Brain pericyte (primary cell): ENCODE measurements at regions not wholly inside any gene's neighbourhood (a gene's known extent, or its start where the extent isn't known, plus 50 kb on each side); places are given as distances from the start of the nearest gene placed in this dataset.

ENCODE experiments used
- DNase-seq: peaks from one replicate; pipeline ENCODE4 v3.0.0-alpha.2; 2012; ENCODE audit warnings: low read depth, low spot score

GRCh38 chr2:236744716-236745115, 175.1 kb downstream of the ACKR3 start:
- DNase-seq: no peak

- DNase-seq: no peak
These were observed 176.0 kb downstream of the ACKR3 start for GRCh38 chr2:236745420-236746210.

- no peak for DNase-seq
These were observed 177.2 kb downstream of the ACKR3 start for GRCh38 chr2:236746833-236747232.

DNA sequence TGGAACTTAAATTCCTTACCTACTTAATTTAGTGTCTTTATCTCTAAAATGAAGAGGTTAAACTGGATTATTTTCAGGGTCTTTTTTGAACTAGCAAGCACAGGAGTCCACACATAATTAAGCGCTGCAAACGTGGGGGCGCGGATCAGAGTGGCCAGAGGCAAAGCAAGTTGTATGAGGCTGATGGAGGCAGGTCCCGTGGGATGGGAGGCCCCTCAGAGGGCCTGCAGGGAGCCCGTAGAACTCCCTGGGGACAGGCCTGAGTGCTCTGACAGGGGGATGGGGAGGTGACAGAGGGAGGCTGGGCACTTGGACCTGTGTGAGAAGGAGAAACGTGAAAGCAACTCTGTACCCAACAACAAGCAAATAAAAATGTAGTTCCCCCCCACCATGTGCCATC, 177.8 kb downstream of the ACKR3 start:
- DNase-seq: no peak

DNA sequence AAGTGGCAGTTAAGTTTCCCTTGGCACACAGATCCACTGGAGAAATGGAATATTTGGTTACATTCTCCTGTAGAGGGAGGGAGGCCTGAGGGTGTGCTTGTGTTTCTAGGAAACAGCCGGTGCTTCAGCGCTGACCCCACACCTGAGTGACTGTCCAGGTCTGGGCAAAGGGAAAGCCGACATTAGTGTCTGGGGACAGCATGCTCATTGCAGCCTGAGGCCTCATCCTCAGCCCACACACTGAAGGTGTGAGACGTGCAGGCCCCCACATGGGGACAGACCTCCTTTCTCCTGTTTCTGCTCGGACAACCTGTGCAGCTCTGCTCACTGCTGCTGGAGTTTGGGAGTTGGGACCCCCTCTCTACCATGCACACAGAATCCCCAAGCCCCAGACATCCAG, 178.3 kb downstream of the ACKR3 start:
- DNase-seq: no peak

- no peak for DNase-seq
These were observed 178.8 kb downstream of the ACKR3 start for GRCh38 chr2:236748385-236748784.

DNA sequence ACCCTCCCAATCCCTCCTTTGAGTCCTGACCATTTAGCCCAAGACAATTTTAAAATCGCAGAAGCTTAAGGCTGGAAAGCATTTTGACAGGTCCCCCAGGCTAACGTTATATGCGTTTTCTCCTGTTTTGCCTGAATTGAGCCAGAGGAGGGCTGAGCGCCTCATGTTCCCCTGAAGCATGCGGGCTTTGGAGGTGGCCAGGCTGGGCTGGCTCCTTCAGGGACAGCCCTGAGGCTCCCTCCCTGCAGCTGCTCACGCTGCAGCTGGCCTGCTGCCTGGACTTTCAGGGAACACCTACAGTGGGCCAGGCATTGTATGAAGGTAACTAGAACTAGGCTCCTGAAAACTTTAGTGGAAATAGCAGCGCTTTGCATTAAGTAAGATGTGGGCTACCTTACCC, 179.2 kb downstream of the ACKR3 start:
- no peak for DNase-seq

GRCh38 chr2:236749346-236749745, 179.7 kb downstream of the ACKR3 start:
- DNase-seq: no peak

DNA sequence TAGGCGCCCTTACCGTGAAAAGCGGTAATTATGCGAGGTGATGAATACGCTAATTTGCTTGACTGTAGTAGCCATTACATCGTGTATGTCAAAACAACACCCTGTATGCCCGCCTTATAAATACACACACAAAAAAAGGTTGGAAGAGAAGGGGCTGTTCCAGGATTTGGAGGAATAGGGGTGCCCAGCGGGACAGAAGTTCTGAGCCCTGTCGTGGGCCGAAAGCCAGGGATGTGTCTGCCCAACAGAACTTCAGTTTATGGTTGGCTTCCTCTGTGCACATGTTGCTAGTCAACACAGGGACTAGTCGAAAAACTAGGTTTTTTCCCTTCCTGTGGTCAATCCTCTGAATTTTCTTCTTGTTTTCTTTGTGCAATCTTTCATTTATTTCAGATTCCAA, 182.5 kb downstream of the ACKR3 start:
- no peak for DNase-seq

DNA sequence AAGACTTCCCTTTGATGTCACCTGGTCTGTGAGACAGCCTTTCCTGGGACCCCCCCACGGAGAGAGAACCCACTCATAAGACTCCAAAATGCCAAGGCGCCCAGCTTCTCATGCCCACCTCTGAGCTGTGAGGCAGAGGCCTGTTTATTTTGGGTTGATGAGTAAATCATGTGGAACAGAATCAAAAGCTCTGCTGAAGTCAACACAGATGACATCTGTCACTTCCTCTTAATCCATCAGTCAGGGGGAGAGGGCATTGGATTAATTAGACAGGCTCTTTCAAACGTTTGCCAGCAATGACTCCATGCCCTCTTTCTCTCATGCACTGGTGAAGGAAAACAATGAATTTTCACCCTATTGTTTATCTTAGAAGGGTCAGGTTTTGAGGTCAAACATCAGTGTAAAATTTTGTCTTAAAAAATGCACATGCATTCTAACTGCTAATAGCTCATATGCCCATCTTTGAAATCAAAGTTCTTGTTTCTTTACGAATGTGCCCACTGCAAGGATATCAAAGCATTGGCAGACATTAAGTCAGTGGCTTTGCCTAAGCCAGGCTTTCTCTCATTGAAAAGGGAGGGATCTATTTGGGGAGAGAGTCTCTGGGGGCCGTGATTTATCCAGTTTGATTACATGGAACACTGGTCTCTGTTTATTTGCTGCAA, 184.1 kb downstream of the ACKR3 start:
- no peak for DNase-seq

- no peak for DNase-seq
These were observed 184.8 kb downstream of the ACKR3 start for GRCh38 chr2:236754271-236754944.

GRCh38 chr2:236755278-236755840, 185.7 kb downstream of the ACKR3 start:
- DNase-seq: no peak

- no peak for DNase-seq
These were observed 188.8 kb downstream of the ACKR3 start for GRCh38 chr2:236758406-236758805.

DNA sequence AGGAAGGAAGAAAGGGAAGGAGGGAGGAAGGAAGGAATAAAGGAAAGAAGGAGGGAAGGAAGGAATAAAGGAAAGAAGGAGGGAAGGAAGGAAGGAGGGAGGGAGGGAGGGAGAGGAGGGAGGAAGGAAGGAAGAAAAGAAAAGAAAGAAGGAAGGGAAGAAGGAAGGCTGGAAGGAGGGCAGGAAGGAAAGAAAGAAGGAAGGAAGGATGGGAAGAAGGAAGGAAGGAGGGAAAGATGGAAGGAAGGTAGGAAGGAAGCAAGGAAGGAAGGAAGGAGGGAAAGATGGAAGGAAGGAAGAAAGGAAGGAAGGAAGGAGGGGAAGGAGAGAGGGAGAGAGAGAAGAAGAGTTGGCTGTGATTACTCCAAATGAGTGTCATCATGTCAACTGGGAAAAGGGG, 190.6 kb downstream of the ACKR3 start:
- no peak for DNase-seq

GRCh38 chr2:236761358-236761757, 191.7 kb downstream of the ACKR3 start:
- no peak for DNase-seq

DNA sequence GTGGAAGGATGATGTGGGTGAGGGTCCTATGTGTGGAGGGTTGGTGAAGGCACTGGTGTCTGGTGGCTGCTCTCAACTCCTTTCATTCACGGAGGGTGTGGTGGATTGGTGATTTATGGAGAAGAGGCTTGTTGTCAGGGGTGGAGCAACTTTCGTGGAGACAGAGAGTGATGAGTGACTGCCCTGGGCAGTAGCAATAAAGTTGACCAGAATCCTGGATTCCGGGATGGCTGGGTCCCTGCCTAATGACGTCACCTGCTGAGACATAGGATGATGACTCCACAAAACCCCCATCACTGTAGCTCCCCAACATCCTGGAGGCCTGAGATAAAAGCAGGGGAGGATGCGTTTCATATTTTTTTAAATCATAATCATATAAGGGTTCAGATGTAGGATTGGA, 193.0 kb downstream of the ACKR3 start:
- DNase-seq: no peak

DNA sequence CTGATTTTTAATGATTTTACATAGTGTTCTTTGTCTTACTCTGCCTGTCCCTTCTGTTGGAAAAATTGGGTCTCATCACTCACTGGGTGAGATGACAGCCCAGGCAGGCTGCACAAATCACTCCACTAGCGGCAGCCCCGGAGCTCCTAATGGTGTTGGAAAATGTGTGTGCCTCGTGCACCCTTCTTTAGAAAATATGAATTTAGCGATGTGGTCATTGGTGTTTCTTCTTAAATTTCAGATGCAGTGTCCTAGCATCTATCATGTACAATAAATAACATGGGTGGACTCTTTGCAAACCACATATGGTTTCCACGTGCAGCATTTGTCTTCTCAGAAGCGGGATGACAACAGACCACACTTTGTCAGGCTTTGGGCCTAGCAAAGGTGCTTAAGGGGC, 194.2 kb downstream of the ACKR3 start:
- DNase-seq: no peak

GRCh38 chr2:236764716-236765115, 195.1 kb downstream of the ACKR3 start:
- DNase-seq: no peak

DNA sequence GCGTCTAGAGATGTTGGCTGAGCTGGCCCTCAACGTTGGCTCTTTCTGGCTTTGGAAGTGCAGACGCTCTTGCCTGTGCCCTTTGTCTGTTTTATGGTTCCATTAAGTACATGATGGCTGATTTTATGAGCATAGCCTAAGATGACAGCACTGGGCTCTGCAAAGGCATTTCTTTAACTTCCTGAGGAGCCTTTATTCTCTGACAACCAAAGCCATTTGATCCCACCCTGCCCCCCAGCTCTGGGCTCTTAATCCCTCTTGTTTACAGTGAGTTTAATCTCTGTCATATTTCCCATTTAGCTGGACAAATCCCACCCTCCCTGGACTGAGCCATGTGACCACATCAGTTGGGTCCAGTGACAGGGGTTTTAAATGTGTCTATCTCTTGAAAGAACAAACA, 195.9 kb downstream of the ACKR3 start:
- no peak for DNase-seq

DNA sequence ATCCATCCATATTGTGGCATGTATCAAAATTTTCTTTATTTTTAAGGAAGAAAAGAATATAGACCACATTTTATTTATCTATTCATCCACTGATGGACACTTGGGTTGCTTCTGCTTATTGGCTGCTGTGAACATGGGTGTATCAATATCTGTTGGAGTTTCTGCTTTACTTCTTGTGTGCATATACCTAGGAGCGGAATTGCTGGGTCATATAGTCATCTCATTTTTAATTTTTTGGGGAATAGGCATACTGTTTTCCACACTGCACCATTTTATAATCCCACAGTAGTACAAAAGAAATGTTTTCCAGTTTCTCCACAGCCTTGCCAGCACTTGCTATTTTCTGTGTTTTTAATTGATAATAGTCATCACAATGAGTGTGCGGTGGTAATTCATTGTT, 197.2 kb downstream of the ACKR3 start:
- DNase-seq: no peak

DNA sequence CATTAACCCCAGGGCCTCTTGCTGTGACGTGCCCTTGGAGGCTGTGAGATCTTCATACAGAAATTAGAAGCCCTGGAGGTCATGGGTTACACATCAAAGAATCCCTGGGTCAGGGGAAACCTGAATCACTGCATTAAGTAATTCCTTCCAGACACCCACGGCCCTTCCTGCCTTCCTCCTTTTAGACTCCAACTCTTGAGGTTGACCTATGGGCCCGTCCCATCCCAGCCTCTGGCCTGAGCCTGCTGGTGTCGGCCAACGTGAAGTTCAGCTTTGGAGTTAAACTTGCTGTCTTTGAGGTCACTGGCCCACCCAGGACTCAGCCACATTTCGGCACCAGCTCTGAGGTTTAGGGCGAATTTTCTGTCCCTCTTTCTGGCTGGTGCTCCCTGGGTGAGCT, 198.3 kb downstream of the ACKR3 start:
- no peak for DNase-seq

GRCh38 chr2:236768393-236769140, 198.9 kb downstream of the ACKR3 start:
- DNase-seq: peak; percentile 73
